ENCODE measurements at regions not wholly inside any gene's neighbourhood (a gene's known extent, or its start where the extent isn't known, plus 50 kb on each side); places are given as distances from the start of the nearest gene placed in this dataset.

DNA sequence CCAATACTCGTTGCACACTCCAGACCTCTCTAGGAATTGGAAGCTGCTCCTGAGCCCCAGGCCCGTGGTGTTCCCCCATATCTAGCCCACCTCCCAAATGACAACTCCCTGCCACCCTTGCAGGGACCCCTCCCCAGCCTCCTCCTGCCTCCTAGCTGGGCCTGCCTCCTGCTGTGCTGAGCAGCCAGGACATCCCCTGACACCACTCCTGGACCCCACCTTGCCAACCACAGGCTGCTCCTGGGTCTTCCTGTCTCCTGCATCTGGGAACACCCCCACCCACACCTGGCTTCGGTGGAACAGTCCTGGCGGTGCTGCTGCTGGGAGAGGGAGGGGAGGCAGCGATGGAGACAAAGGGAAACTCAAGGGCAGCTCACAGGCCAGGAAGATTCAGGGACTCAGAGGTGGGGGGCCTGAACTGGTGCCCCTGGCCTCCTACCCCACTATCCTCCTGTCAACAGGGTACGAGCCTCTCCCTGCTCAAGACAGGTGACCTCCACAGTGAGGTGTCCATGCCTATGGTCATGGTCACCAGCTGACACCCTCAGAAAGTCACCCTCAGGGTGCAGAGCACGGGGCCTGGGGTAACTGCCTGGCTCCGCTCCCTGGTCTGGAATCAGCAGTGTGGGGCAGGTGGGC, 81.2 kb downstream of the RIPK4 start:
- CTCF ChIA-PET (ENCODE audit: unreplicated experiment): interaction anchor here (0.7 kb wide), 1 partner anchor 105 kb away, joined by 3 read pairs; no protein-coding TSS in a partner anchor
- intact Hi-C loops (cut with micrococcal nuclease; ENCODE audit: unreplicated experiment): no loop called here
- no peaks in the 10 kb centered on the region for H4K20me1 ChIP-seq (ENCODE audit: insufficient read depth, low read length)
- no peaks in the 10 kb centered on the region for H3K79me2 ChIP-seq (ENCODE audit: insufficient read depth, low read depth, low read length)
- no peaks in the 10 kb centered on the region for H3K36me3 ChIP-seq (ENCODE audit: insufficient read depth, low read length)
- no peaks in the 10 kb centered on the region for H3K4me1 ChIP-seq (ENCODE audit: insufficient read depth, low read length, poor library complexity, severe bottlenecking)
- TF ChIP-seq EZH2phosphoT487 (IDR thresholded peaks at IDR 0.05; ENCODE audit: borderline replicate concordance, low read depth, low read length): no peak
- TF ChIP-seq, protein P1, sequence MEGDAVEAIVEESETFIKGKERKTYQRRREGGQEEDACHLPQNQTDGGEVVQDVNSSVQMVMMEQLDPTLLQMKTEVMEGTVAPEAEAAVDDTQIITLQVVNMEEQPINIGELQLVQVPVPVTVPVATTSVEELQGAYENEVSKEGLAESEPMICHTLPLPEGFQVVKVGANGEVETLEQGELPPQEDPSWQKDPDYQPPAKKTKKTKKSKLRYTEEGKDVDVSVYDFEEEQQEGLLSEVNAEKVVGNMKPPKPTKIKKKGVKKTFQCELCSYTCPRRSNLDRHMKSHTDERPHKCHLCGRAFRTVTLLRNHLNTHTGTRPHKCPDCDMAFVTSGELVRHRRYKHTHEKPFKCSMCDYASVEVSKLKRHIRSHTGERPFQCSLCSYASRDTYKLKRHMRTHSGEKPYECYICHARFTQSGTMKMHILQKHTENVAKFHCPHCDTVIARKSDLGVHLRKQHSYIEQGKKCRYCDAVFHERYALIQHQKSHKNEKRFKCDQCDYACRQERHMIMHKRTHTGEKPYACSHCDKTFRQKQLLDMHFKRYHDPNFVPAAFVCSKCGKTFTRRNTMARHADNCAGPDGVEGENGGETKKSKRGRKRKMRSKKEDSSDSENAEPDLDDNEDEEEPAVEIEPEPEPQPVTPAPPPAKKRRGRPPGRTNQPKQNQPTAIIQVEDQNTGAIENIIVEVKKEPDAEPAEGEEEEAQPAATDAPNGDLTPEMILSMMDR (conservative IDR thresholded peaks at IDR 0.05; ENCODE audit: low read length): no peak
- no peak overlapping the region for H3K4me2 ChIP-seq (ENCODE audit: low read length)
- POLR2A ChIA-PET: no interaction called here
- H3K27ac ChIP-seq (ENCODE audit: low read depth, low read length, poor library complexity, severe bottlenecking): no peak overlapping the region
- no peaks in the 10 kb centered on the region for H3K9me3 ChIP-seq (ENCODE audit: low read length)
- BruUV-seq (replicated peaks): no TSS peak
- H3K9me2 ChIP-seq (ENCODE audit: insufficient read depth, low read length): no peaks in the 10 kb centered on the region
- no peak overlapping the region for H3K4me3 ChIP-seq (ENCODE audit: low read depth, low read length, poor library complexity, severe bottlenecking)
- no peak for DNase-seq (ENCODE audit: low spot score)
- no peak overlapping the region for H2AFZ ChIP-seq (ENCODE audit: low read length)

DNA sequence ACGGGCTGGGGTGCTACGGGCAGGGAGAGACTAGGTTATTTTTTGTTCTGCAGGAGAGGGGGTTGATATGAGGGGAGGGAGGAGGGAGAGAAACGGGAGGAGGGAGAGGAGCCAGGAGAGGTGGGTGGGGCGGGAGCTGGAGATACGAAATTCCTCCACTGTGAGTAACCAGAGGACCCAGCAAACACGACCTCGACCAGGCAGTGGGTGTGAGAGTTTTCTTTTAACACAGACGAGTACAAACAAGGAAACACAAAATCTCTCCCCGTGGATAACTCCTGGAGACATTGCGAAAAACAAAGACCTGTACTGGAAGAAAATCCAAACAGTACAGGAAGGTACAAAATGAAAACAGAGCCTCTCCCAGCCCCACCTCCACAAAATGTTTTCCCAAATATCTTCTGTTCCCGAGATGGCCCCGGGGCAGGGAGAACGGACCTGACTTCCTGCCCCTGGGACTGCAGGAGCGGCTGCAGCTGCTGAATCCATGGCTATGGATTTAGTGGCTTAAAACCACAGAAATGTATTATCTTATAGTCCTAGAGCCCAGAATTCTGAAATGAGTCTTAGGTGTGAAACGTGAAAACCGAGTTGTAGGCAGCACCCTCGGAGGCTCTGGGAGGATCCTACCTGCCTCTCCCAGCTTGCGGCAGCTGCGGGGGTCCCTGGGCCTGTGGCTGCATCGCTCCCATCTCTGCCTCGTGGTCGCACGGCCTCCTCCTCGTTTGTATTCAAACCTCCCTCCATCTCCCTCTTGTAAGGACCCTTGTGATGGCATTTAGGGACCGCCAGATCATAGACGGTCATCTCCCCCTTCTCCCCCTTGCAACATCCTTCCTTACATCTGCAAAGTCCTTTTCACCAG, 82.2 kb downstream of the RIPK4 start:
- ChIA-PET CTCF (ENCODE audit: unreplicated experiment) (no interaction called here), POLR2A (no interaction called here)
- TF ChIP-seq EZH2phosphoT487 (IDR thresholded peaks at IDR 0.05; ENCODE audit: borderline replicate concordance, low read depth, low read length): no peak
- TF ChIP-seq, protein P1 (conservative IDR thresholded peaks at IDR 0.05; ENCODE audit: low read length): no peak
- no TSS peak for BruUV-seq (replicated peaks)
- no peak for DNase-seq (ENCODE audit: low spot score)
- H3K4me2 ChIP-seq (ENCODE audit: low read length): no peak overlapping the region
- intact Hi-C loops (cut with micrococcal nuclease; ENCODE audit: unreplicated experiment): no loop called here
- no peaks in the 10 kb centered on the region for H4K20me1 ChIP-seq (ENCODE audit: insufficient read depth, low read length)
- H3K9me3 ChIP-seq (ENCODE audit: low read length): no peaks in the 10 kb centered on the region
- H3K4me3 ChIP-seq (ENCODE audit: low read depth, low read length, poor library complexity, severe bottlenecking): no peak overlapping the region
- no peaks in the 10 kb centered on the region for H3K36me3 ChIP-seq (ENCODE audit: insufficient read depth, low read length)
- no peak overlapping the region for H3K27ac ChIP-seq (ENCODE audit: low read depth, low read length, poor library complexity, severe bottlenecking)
- H3K79me2 ChIP-seq (ENCODE audit: insufficient read depth, low read depth, low read length): no peaks in the 10 kb centered on the region
- no peaks in the 10 kb centered on the region for H3K4me1 ChIP-seq (ENCODE audit: insufficient read depth, low read length, poor library complexity, severe bottlenecking)
- no peak overlapping the region for H2AFZ ChIP-seq (ENCODE audit: low read length)
- no peaks in the 10 kb centered on the region for H3K9me2 ChIP-seq (ENCODE audit: insufficient read depth, low read length)

DNA sequence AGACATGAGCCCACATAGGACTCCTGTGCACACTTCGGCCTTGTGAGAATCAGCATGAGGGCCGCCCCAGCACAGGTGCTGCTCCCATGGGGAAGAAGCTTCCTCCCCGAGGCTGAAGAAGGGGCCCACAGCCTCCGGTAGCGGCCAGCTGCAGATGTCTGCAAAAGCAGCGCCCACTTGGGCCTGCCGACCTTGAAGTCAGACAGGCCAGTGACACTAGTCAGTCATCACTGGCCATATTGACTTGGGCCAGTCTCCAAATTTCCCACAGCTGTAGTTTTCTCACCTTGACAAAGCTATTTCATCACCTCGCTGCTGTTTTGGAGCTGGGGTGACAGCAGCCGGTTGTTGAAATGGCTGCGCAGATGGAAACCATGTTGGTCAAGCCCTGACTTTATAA, 83.0 kb downstream of the RIPK4 start:
- DNase-seq (ENCODE audit: low spot score): no peak
- no peak overlapping the region for H3K4me2 ChIP-seq (ENCODE audit: low read length)
- H3K9me2 ChIP-seq (ENCODE audit: insufficient read depth, low read length): no peaks in the 10 kb centered on the region
- H3K9me3 ChIP-seq (ENCODE audit: low read length): no peaks in the 10 kb centered on the region
- H3K4me1 ChIP-seq (ENCODE audit: insufficient read depth, low read length, poor library complexity, severe bottlenecking): no peaks in the 10 kb centered on the region
- no peak overlapping the region for H2AFZ ChIP-seq (ENCODE audit: low read length)
- H3K27ac ChIP-seq (ENCODE audit: low read depth, low read length, poor library complexity, severe bottlenecking): no peak overlapping the region
- POLR2A ChIA-PET: no interaction called here
- no peak for TF ChIP-seq EZH2phosphoT487 (IDR thresholded peaks at IDR 0.05; ENCODE audit: borderline replicate concordance, low read depth, low read length)
- TF ChIP-seq, protein P1 (conservative IDR thresholded peaks at IDR 0.05; ENCODE audit: low read length): no peak
- H3K4me3 ChIP-seq (ENCODE audit: low read depth, low read length, poor library complexity, severe bottlenecking): no peak overlapping the region
- no TSS peak for BruUV-seq (replicated peaks)
- H4K20me1 ChIP-seq (ENCODE audit: insufficient read depth, low read length): no peaks in the 10 kb centered on the region
- intact Hi-C loops (cut with micrococcal nuclease; ENCODE audit: unreplicated experiment): no loop called here
- no peaks in the 10 kb centered on the region for H3K79me2 ChIP-seq (ENCODE audit: insufficient read depth, low read depth, low read length)
- no peaks in the 10 kb centered on the region for H3K36me3 ChIP-seq (ENCODE audit: insufficient read depth, low read length)
- CTCF ChIA-PET (ENCODE audit: unreplicated experiment): no interaction called here
